Astrocyte (in vitro differentiated cells and primary cell): ENCODE measurements at regions not wholly inside any gene's neighbourhood (a gene's known extent, or its start where the extent isn't known, plus 50 kb on each side); places are given as distances from the start of the nearest gene placed in this dataset.

ENCODE experiments used
- DNase-seq: peaks from one replicate; pipeline ENCODE4 v3.0.0-alpha.2; 2010; ENCODE audit warnings: low read depth
- FAIRE-seq: peaks from 2 replicates; lab custom pipeline; 2011; peaks lifted over from hg19 to GRCh38; lab: Jason Lieb, UNC
- H2AFZ ChIP-seq: 2 replicates; pipeline ENCODE4 v1.6.0; 2012; ENCODE audit warnings: low read depth, low read length, inconsistent platforms
- H3K27ac ChIP-seq: 2 replicates; pipeline ENCODE4 v1.5.1; 2011; ENCODE audit warnings: low read depth, low read length, inconsistent platforms
- H3K27me3 ChIP-seq: 2 replicates; pipeline ENCODE4 v1.6.0; 2011; ENCODE audit warnings: low read length, inconsistent platforms; ENCODE audit not compliant: insufficient read depth
- H3K36me3 ChIP-seq: 2 replicates; pipeline ENCODE4 v1.5.1; 2011; ENCODE audit warnings: low read length, inconsistent platforms; ENCODE audit not compliant: insufficient read depth
- H3K4me1 ChIP-seq: 2 replicates; pipeline ENCODE4 v1.5.1; 2011; ENCODE audit warnings: low read length, inconsistent platforms; ENCODE audit not compliant: insufficient read depth
- H3K4me2 ChIP-seq: 2 replicates; pipeline ENCODE4 v1.6.0; 2012; ENCODE audit warnings: low read length, inconsistent platforms
- H3K4me3 ChIP-seq: 2 replicates; pipeline ENCODE4 v1.5.1; 2011; ENCODE audit warnings: low read depth, mild to moderate bottlenecking, low read length, inconsistent platforms; ENCODE audit not compliant: insufficient read depth
- H3K79me2 ChIP-seq: 2 replicates; pipeline ENCODE4 v1.6.0; 2012; ENCODE audit warnings: mild to moderate bottlenecking, low read length, inconsistent platforms; ENCODE audit not compliant: insufficient read depth
- H3K9ac ChIP-seq: 2 replicates; pipeline ENCODE4 v1.6.0; 2012; ENCODE audit warnings: mild to moderate bottlenecking, low read length, inconsistent platforms
- H3K9me3 ChIP-seq: 2 replicates; pipeline ENCODE4 v1.5.1; 2012; ENCODE audit warnings: low read depth, mild to moderate bottlenecking, low read length, inconsistent platforms; ENCODE audit not compliant: insufficient read depth
- H4K20me1 ChIP-seq: 2 replicates; pipeline ENCODE4 v1.6.0; 2012; ENCODE audit warnings: low read length, inconsistent platforms; ENCODE audit not compliant: insufficient read depth
- H3K27ac Mint-ChIP-seq: one replicate; pipeline ENCODE4 v1.8.0; 2021; ENCODE audit warnings: mild to moderate bottlenecking, mixed read lengths; ENCODE audit not compliant: unreplicated experiment
- H3K27me3 Mint-ChIP-seq: one replicate; pipeline ENCODE4 v1.8.0; 2021; ENCODE audit warnings: low read depth, mixed read lengths; ENCODE audit not compliant: unreplicated experiment
- H3K36me3 Mint-ChIP-seq: one replicate; pipeline ENCODE4 v1.8.0; 2021; ENCODE audit warnings: low read depth, mixed read lengths; ENCODE audit not compliant: unreplicated experiment
- H3K4me1 Mint-ChIP-seq: one replicate; pipeline ENCODE4 v1.8.0; 2021; ENCODE audit warnings: low read depth, mixed read lengths; ENCODE audit not compliant: unreplicated experiment
- H3K4me3 Mint-ChIP-seq: one replicate; pipeline ENCODE4 v1.8.0; 2021; ENCODE audit warnings: mild to moderate bottlenecking, moderate library complexity, mixed read lengths; ENCODE audit not compliant: unreplicated experiment
- H3K9me3 Mint-ChIP-seq: one replicate; pipeline ENCODE4 v1.8.0; 2021; ENCODE audit warnings: mild to moderate bottlenecking, mixed read lengths; ENCODE audit not compliant: unreplicated experiment
- EZH2 ChIP-seq: IDR thresholded peaks from 2 replicates; pipeline ENCODE4 v1.6.1; 2012; ENCODE audit warnings: mild to moderate bottlenecking, low read length, inconsistent platforms; ENCODE audit not compliant: insufficient read depth
- TF ChIP-seq, protein P1 (sequence below): IDR thresholded peaks from 2 replicates; pipeline ENCODE4 v1.5.1; 2011; ENCODE audit warnings: low read depth, mild to moderate bottlenecking, inconsistent platforms, low read length, moderate library complexity; ENCODE audit not compliant: insufficient read depth

DNA sequence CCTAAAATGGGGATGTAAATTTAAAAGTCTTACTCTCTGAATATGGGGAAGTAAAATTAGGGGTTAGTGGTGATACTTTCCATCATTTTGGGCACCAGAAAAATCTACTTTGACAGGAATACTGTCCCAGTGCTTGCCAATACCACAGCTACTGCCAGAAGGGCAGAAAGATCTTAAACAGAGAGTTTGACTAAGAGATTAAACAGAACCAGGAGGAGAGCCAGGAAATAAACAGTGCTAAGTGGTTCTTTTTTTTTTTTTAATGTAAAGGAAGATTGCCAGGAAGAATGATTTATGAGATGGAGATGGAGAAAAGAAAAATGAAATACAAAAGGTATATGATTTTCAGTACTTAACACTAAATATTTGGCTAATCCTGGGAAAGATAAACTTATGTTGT is 126.8 kb downstream of the RTL3 start:
- Histone ChIP-seq H3K4me3 (no peak overlapping the region), H4K20me1 (no peaks in the 10 kb centered on the region), H3K27ac (no peak overlapping the region), H3K9me3 (no peaks in the 10 kb centered on the region), H3K79me2 (no peaks in the 10 kb centered on the region), H3K4me2 (no peak overlapping the region), H3K27me3 (no peaks in the 10 kb centered on the region), H2AFZ (no peak overlapping the region), H3K9ac (no peak overlapping the region), H3K36me3 (no peaks in the 10 kb centered on the region), H3K4me1 (no peaks in the 10 kb centered on the region)
- FAIRE-seq (peak; percentile 60), DNase-seq (no peak)
- H3K36me3 Mint-ChIP-seq, result no peaks in the 10 kb centered on the region
- no peak overlapping the region for H3K27ac Mint-ChIP-seq
- peaks cover 4% of the 10 kb centered on the region for H3K4me1 Mint-ChIP-seq
- no peak overlapping the region for H3K4me3 Mint-ChIP-seq
- no peaks in the 10 kb centered on the region for H3K27me3 Mint-ChIP-seq
- H3K9me3 Mint-ChIP-seq, result no peaks in the 10 kb centered on the region
- no peak for TF ChIP-seq EZH2
- TF ChIP-seq, protein P1, sequence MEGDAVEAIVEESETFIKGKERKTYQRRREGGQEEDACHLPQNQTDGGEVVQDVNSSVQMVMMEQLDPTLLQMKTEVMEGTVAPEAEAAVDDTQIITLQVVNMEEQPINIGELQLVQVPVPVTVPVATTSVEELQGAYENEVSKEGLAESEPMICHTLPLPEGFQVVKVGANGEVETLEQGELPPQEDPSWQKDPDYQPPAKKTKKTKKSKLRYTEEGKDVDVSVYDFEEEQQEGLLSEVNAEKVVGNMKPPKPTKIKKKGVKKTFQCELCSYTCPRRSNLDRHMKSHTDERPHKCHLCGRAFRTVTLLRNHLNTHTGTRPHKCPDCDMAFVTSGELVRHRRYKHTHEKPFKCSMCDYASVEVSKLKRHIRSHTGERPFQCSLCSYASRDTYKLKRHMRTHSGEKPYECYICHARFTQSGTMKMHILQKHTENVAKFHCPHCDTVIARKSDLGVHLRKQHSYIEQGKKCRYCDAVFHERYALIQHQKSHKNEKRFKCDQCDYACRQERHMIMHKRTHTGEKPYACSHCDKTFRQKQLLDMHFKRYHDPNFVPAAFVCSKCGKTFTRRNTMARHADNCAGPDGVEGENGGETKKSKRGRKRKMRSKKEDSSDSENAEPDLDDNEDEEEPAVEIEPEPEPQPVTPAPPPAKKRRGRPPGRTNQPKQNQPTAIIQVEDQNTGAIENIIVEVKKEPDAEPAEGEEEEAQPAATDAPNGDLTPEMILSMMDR, result no peak

DNA sequence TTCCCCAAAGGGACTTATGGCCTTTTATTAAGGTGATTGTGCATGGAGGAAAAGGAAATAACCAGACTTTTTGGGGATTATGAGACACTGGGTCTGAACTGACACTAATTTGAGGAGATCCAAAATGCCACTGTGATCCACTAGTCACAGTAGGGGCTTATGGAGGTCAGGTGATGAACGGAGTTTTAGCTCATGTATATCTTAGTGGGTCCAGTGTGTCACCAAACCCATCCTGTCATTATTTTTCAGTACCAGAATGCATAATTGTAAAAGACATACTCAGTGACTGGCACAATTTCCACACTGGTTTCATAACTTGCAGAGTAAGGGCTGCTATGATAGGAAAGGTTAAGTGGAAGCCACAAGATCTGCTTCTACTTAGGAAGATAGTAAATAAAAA is 131.3 kb downstream of the RTL3 start:
- no peak overlapping the region for H3K9ac ChIP-seq
- H3K27me3 ChIP-seq, result no peaks in the 10 kb centered on the region
- Mint-ChIP-seq H3K9me3 (no peaks in the 10 kb centered on the region), H3K4me1 (peaks cover 6% of the 10 kb centered on the region), H3K4me3 (no peak overlapping the region), H3K27ac (no peak overlapping the region), H3K36me3 (no peaks in the 10 kb centered on the region), H3K27me3 (no peaks in the 10 kb centered on the region)
- no peaks in the 10 kb centered on the region for H3K79me2 ChIP-seq
- no peak overlapping the region for H2AFZ ChIP-seq
- H3K27ac ChIP-seq, result peak overlapping the region; percentile 6
- TF ChIP-seq EZH2, result no peak
- TF ChIP-seq, protein P1, result no peak
- no peaks in the 10 kb centered on the region for H3K4me1 ChIP-seq
- FAIRE-seq (no peak), DNase-seq (no peak)
- H3K9me3 ChIP-seq, result no peaks in the 10 kb centered on the region
- H3K4me3 ChIP-seq, result no peak overlapping the region
- H3K4me2 ChIP-seq, result no peak overlapping the region
- H3K36me3 ChIP-seq, result no peaks in the 10 kb centered on the region
- H4K20me1 ChIP-seq, result no peaks in the 10 kb centered on the region

DNA sequence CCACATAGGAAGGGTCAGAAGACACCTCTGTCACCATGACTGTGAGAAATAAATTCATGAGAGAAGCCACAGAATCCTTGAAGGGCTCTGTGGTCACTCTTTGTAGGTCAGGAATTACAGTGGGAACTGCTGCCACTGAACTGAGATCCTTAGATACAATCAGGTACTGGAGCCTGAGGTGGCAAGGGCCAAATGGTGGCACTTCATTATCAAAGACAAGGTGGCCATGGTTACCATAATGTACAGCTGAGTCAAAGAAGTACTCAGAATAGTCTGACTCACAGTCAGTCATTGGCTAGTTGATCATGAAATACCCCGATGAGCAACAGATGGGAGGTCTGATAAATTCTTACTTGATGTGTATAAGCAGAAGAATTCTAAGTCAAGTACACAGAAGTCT is 131.9 kb downstream of the RTL3 start:
- Histone ChIP-seq H3K27me3 (no peaks in the 10 kb centered on the region), H3K4me3 (no peak overlapping the region), H3K4me1 (no peaks in the 10 kb centered on the region), H3K79me2 (no peaks in the 10 kb centered on the region), H4K20me1 (no peaks in the 10 kb centered on the region), H3K9me3 (no peaks in the 10 kb centered on the region), H3K4me2 (no peak overlapping the region), H3K9ac (no peak overlapping the region), H3K36me3 (no peaks in the 10 kb centered on the region), H3K27ac (no peak overlapping the region), H2AFZ (no peak overlapping the region)
- peak; percentile 41 for DNase-seq
- no peak overlapping the region for H3K27ac Mint-ChIP-seq
- H3K27me3 Mint-ChIP-seq, result no peaks in the 10 kb centered on the region
- no peaks in the 10 kb centered on the region for H3K9me3 Mint-ChIP-seq
- TF ChIP-seq, protein P1, result no peak
- peak; percentile 67 for FAIRE-seq
- no peak overlapping the region for H3K4me3 Mint-ChIP-seq
- H3K4me1 Mint-ChIP-seq, result peaks cover 6% of the 10 kb centered on the region
- no peaks in the 10 kb centered on the region for H3K36me3 Mint-ChIP-seq
